B cell (primary cell): ENCODE measurements at regions not wholly inside any gene's neighbourhood (a gene's known extent, or its start where the extent isn't known, plus 50 kb on each side); places are given as distances from the start of the nearest gene placed in this dataset.
"Not testable (repeated sequence)": the region's sequence is repeated elsewhere in the genome, so short reads cannot be mapped to it uniquely, and the experiment has no call there.

Experiments
- ATAC-seq: fragments of 200-7000 bp; cut with Tn5 transposase; one replicate; pipeline ENCODE4 v1.10.0; 2021; ENCODE audit warnings: low read depth, mild to moderate bottlenecking, moderate number of reproducible peaks, moderate library complexity
- CTCF ChIA-PET: fragments of 350-600 bp; sonication (Branson Sonifier 250); formaldehyde crosslinking; loops from one replicate; lab custom pipeline; 2021; ENCODE audit warnings: antibody characterized with exemption, inconsistent platforms; lab: Charles Lee
- POLR2A ChIA-PET: fragments of 350-600 bp; sonication (Branson Sonifier 250); formaldehyde crosslinking; loops from one replicate; lab custom pipeline; 2021; ENCODE audit warnings: antibody characterized with exemption; lab: Charles Lee
- DNase-seq: peaks from one replicate; pipeline ENCODE4 v3.0.0; 2013
- H2AFZ ChIP-seq: 2 replicates; pipeline ENCODE4 v1.6.1; 2012; ENCODE audit warnings: mild to moderate bottlenecking, low read depth, low read length; ENCODE audit not compliant: insufficient read depth, poor library complexity, severe bottlenecking
- H3K27ac ChIP-seq, 2 donors: 1 replicate in 1 of 2; 2 replicates in 1 of 2; pipeline ENCODE4 v1.5.1; 2012 to 2013; ENCODE audit warnings: low read length in 2 of 2, mild to moderate bottlenecking in 2 of 2, moderate library complexity in 1 of 2
- H3K27me3 ChIP-seq, 4 experiments: fragments of 200-600 bp in 1 of 4; sonication (generic) in 1 of 4; replicated peaks in 1 of 4; 1 replicate in 2 of 4; 2 replicates in 2 of 4; pipeline versions ENCODE4 v1.6.1 to v1.7.0; 2013 to 2016; ENCODE audit warnings: low read length in 3 of 4, mild to moderate bottlenecking in 2 of 4, mixed read lengths in 1 of 4, moderate library complexity in 1 of 4; ENCODE audit not compliant: insufficient read depth in 4 of 4, control insufficient read depth in 3 of 4; ENCODE audit errors: control extremely low read depth in 1 of 4
- H3K36me3 ChIP-seq, 2 experiments: replicated peaks in 1 of 2; 1 replicate in 1 of 2; 2 replicates in 1 of 2; pipeline versions ENCODE4 v1.6.1 to v1.7.1; 2013; ENCODE audit warnings: low read length in 1 of 2; ENCODE audit not compliant: insufficient read depth in 2 of 2, control insufficient read depth in 1 of 2; ENCODE audit errors: control extremely low read depth in 1 of 2, extremely low read depth in 1 of 2
- H3K4me1 ChIP-seq, 2 donors: fragments of 200-600 bp in 1 of 2; sonication (generic) in 1 of 2; 1 replicate in 1 of 2; 2 replicates in 1 of 2; pipeline versions ENCODE4 v1.5.1 to v1.6.1; 2013 to 2017; ENCODE audit warnings: low read length in 2 of 2; ENCODE audit not compliant: control insufficient read depth in 2 of 2, insufficient read depth in 2 of 2
- H3K4me2 ChIP-seq: replicated peaks from 2 replicates; pipeline ENCODE3; 2012; ENCODE audit warnings: mild to moderate bottlenecking, low read depth, low read length; ENCODE audit not compliant: poor library complexity, severe bottlenecking
- H3K4me3 ChIP-seq, 5 experiments: fragments of 200-600 bp in 1 of 5; sonication (generic) in 1 of 5; 1 replicate in 3 of 5; 2 replicates in 2 of 5; pipeline versions ENCODE4 v1.5.1 to v1.7.0; 2011 to 2016; ENCODE audit warnings: low read length in 4 of 5, mild to moderate bottlenecking in 4 of 5, low read depth in 2 of 5, control low read depth in 1 of 5, moderate library complexity in 1 of 5; ENCODE audit not compliant: insufficient read depth in 1 of 5; ENCODE audit errors: control extremely low read depth in 1 of 5, extremely low read depth in 1 of 5
- H3K79me2 ChIP-seq: fragments of 200-600 bp; sonication (generic); one replicate; pipeline ENCODE4 v1.6.0; 2016; ENCODE audit warnings: low read length; ENCODE audit not compliant: control insufficient read depth, insufficient read depth
- H3K9ac ChIP-seq: fragments of 200-600 bp; sonication (generic); 2 replicates; pipeline ENCODE4 v1.6.1; 2017; ENCODE audit warnings: mild to moderate bottlenecking, low read length, moderate library complexity
- H3K9me3 ChIP-seq, 3 donors: one replicate each; pipeline versions ENCODE4 v1.6.1 to v1.7.1; 2013; ENCODE audit warnings: low read length in 2 of 3; ENCODE audit not compliant: control insufficient read depth in 2 of 3, insufficient read depth in 1 of 3; ENCODE audit errors: control extremely low read depth in 1 of 3
- H4K20me1 ChIP-seq: 2 replicates; pipeline ENCODE4 v1.6.0; 2012; ENCODE audit warnings: mild to moderate bottlenecking, low read length; ENCODE audit not compliant: insufficient read depth, control insufficient read depth, poor library complexity, severe bottlenecking
- H3K27ac Mint-ChIP-seq: one replicate; pipeline ENCODE4 v1.8.0; 2021; ENCODE audit warnings: mixed read lengths
- H3K27me3 Mint-ChIP-seq: one replicate; pipeline ENCODE4 v1.8.0; 2021; ENCODE audit warnings: mixed read lengths
- H3K4me1 Mint-ChIP-seq: one replicate; pipeline ENCODE4 v1.8.0; 2021; ENCODE audit warnings: mixed read lengths
- H3K4me3 Mint-ChIP-seq: one replicate; pipeline ENCODE4 v1.8.0; 2021; ENCODE audit warnings: mixed read lengths
- H3K9me3 Mint-ChIP-seq: one replicate; pipeline ENCODE4 v1.8.0; 2022; ENCODE audit warnings: mixed read lengths; ENCODE audit not compliant: insufficient read depth
- EZH2 ChIP-seq: IDR thresholded peaks from 2 replicates; pipeline ENCODE4 v1.6.1; 2012; ENCODE audit warnings: borderline replicate concordance, low read depth, mild to moderate bottlenecking, moderate library complexity, low read length; ENCODE audit not compliant: insufficient read depth, poor library complexity, severe bottlenecking
- WGBS: methylation state at CpG from one replicate; pipeline ENCODE4 v1.1.5; 2013; ENCODE audit warnings: missing lambda C conversion rate; ENCODE audit not compliant: insufficient coverage; 5-methylcytosine and 5-hydroxymethylcytosine counted together
- intact Hi-C: fragments of 100-400 bp; cut with micrococcal nuclease; formaldehyde crosslinking; loops from one replicate; pipeline ENCODE4 v1.10.0; 2022
- TF ChIP-seq, protein P1 (sequence below): fragments of 200-600 bp; IDR thresholded peaks from one replicate; pipeline ENCODE4 v1.8.0; 2022; ENCODE audit warnings: antibody characterized with exemption, mild to moderate bottlenecking

DNA sequence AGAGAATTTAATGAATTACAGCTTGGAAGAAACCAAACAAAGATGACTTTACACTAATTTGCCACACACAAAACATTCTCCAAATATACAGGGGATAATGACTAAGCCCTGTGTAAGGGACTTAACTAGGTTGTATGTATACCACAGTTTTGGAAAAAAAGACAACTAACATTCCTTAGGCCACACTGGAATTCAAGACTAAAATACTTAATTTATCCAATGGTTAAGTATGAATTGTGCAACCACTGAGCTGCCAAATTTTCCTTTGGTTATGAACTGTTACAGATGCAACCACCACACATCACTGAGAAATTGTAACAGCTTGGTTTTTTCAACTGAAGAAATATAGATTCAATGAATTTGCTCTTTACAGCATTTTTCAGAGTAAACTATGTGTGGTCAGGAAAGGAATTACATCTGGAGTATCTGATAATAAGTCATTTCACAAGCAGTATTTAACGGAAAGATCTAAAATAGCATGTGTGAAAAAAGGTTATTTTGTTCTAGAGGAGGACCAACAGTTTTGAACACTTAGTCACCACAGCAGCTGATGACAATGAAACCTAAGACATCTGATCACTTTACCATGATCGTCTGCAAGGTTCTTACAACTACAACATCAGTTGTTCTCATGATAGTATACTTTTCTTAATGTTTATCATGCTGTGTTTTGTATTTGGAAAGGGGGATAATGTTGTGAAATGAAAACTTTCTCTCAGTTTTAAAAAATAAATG is 318.8 kb downstream of the BCKDHB start:
- ChIA-PET CTCF (no interaction called here), POLR2A (no interaction called here)
- Histone ChIP-seq H3K79me2 (no peaks in the 10 kb centered on the region), H3K9ac (no peak overlapping the region), H3K27ac (no peak overlapping the region), H3K4me3 (no peak overlapping the region), H3K9me3 (peaks cover 0 to 31% (median 12%) of the 10 kb centered on the region in 3 donors), H3K36me3 (no peaks in the 10 kb centered on the region), H4K20me1 (no peaks in the 10 kb centered on the region), H3K4me1 (no peaks in the 10 kb centered on the region), H3K27me3 (no peaks in the 10 kb centered on the region), H2AFZ (no peak overlapping the region), H3K4me2 (no peak overlapping the region)
- H3K4me1 Mint-ChIP-seq, result no peaks in the 10 kb centered on the region
- H3K4me3 Mint-ChIP-seq, result no peak overlapping the region
- DNase-seq (no peak), ATAC-seq (no peak)
- WGBS, result no CpG with 5 or more reads among the region's 2 CpGs
- intact Hi-C loops, result no loop called here
- peaks cover 12% of the 10 kb centered on the region for H3K9me3 Mint-ChIP-seq
- no peak for TF ChIP-seq EZH2
- TF ChIP-seq, protein P1, sequence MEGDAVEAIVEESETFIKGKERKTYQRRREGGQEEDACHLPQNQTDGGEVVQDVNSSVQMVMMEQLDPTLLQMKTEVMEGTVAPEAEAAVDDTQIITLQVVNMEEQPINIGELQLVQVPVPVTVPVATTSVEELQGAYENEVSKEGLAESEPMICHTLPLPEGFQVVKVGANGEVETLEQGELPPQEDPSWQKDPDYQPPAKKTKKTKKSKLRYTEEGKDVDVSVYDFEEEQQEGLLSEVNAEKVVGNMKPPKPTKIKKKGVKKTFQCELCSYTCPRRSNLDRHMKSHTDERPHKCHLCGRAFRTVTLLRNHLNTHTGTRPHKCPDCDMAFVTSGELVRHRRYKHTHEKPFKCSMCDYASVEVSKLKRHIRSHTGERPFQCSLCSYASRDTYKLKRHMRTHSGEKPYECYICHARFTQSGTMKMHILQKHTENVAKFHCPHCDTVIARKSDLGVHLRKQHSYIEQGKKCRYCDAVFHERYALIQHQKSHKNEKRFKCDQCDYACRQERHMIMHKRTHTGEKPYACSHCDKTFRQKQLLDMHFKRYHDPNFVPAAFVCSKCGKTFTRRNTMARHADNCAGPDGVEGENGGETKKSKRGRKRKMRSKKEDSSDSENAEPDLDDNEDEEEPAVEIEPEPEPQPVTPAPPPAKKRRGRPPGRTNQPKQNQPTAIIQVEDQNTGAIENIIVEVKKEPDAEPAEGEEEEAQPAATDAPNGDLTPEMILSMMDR, result no peak
- no peaks in the 10 kb centered on the region for H3K27me3 Mint-ChIP-seq
- H3K27ac Mint-ChIP-seq, result no peak overlapping the region

DNA sequence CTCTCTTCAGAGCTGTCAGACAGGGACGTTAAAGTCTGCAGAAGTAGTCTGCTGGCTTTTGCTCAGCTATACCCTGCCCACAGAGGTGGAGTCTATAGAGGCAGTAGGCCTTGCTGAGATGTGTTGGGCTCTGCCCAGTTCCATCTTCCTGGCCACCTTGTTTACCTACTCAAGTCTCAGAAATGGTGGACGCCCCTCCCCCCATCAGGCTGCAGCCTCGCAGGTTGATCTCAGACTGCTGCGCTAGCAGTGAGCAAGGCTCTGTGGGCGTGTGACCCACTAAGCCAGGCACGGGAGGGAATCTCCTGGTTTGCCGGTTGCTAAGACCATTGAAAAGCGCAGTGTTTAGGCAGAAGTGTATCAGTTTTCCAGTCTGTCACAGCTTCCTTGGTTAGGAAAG is 305.0 kb downstream of the BCKDHB start:
- Mint-ChIP-seq H3K27me3 (no peaks in the 10 kb centered on the region), H3K9me3 (peaks cover 5% of the 10 kb centered on the region), H3K4me1 (no peaks in the 10 kb centered on the region), H3K4me3 (no peak overlapping the region), H3K27ac (no peak overlapping the region)
- ChIA-PET CTCF (no interaction called here), POLR2A (no interaction called here)
- no peaks in the 10 kb centered on the region for H3K36me3 ChIP-seq
- H3K4me1 ChIP-seq, result no peaks in the 10 kb centered on the region
- H3K4me2 ChIP-seq, result no peak overlapping the region
- H2AFZ ChIP-seq, result no peak overlapping the region
- peaks cover 0 to 8% (median 2%) of the 10 kb centered on the region in 3 donors for H3K9me3 ChIP-seq
- no peaks in the 10 kb centered on the region for H4K20me1 ChIP-seq
- no peaks in the 10 kb centered on the region for H3K79me2 ChIP-seq
- WGBS, result 91% methylated on average over 6 of the region's 8 CpGs
- ATAC-seq (no peak), DNase-seq (no peak)
- no peak overlapping the region for H3K27ac ChIP-seq
- no peak for TF ChIP-seq EZH2
- TF ChIP-seq, protein P1, result no peak
- intact Hi-C loops, result no loop called here
- H3K4me3 ChIP-seq, result no peak overlapping the region
- no peaks in the 10 kb centered on the region for H3K27me3 ChIP-seq
- no peak overlapping the region for H3K9ac ChIP-seq

DNA sequence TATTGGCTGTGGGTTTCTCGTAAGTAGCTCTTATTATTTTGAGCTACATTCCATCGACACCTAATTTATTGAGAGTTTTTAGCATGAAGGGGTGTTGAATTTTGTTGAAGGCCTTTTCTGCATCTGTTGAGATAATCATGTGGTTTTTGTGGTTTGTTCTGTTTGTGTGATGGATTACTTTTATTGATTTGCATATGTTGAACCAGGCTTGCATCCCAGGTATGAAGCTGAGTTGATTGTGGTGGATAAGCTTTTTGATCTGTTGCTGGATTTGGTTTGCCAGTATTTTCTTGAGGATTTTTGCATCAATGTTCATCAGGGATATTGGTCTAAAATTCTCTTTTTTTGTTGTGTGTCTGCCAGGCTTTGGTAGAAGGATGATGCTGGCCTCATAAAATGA is 301.5 kb downstream of the BCKDHB start:
- CTCF ChIA-PET, H3K36me3 ChIP-seq, H2AFZ ChIP-seq, intact Hi-C loops, ATAC-seq, H3K27ac Mint-ChIP-seq, H4K20me1 ChIP-seq, H3K4me1 ChIP-seq, H3K27me3 Mint-ChIP-seq, H3K27ac ChIP-seq, H3K4me2 ChIP-seq, H3K79me2 ChIP-seq, DNase-seq, H3K9ac ChIP-seq, H3K4me3 Mint-ChIP-seq, H3K4me1 Mint-ChIP-seq, H3K4me3 ChIP-seq, POLR2A ChIA-PET, H3K9me3 Mint-ChIP-seq, H3K27me3 ChIP-seq: not testable (repeated sequence)
- peaks cover 0 to 11% (median 2%) of the 10 kb centered on the region in 3 donors for H3K9me3 ChIP-seq
- 90% methylated on average over 2 of the region's 2 CpGs for WGBS
